ENCODE measurements at regions not wholly inside any gene's neighbourhood (a gene's known extent, or its start where the extent isn't known, plus 50 kb on each side); places are given as distances from the start of the nearest gene placed in this dataset.

DNA sequence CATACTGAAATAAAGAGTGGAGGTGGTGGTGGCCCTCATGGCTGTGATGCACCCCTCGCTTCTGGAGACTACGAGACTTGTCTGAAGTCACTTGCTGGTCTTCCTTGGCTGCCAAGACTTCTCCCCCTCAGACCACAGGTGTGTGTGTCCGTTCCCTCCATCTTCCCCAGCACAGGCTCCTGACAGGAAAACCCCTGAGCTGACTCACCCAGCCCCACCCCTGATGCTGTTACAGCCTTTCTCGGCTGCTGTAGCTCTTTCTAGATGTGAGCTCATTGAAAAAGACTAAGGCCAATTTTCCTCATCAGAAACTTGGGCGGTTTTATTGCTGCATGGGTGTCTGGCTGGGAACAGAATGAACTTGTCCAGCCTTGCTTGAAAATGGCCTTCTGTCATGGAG lies 296.9 kb downstream of the TMEM114 start:
- Histone ChIP-seq H3K27ac (ENCODE audit: low read length) (no peak overlapping the region), H3K27me3 (replicated peaks; ENCODE audit: insufficient read depth, low read length) (no peaks in the 10 kb centered on the region), H3K79me2 (ENCODE audit: low read length) (no peaks in the 10 kb centered on the region), H3F3A (ENCODE audit: insufficient read depth, low read length) (no peaks in the 10 kb centered on the region), H3K9me3 (replicated peaks; ENCODE audit: insufficient read depth, low read length) (no peaks in the 10 kb centered on the region), H3K36me3 (replicated peaks; ENCODE audit: insufficient read depth, low read length) (no peaks in the 10 kb centered on the region), H2AFZ (ENCODE audit: low read length) (no peak overlapping the region), H3K9ac (ENCODE audit: low read length) (no peak overlapping the region), H3K4me1 (ENCODE audit: low read length) (no peaks in the 10 kb centered on the region), H3K9me2 (replicated peaks; ENCODE audit: insufficient read depth, low read length) (no peaks in the 10 kb centered on the region), H3K4me3 (ENCODE audit: low read length) (no peak overlapping the region), H3K4me2 (ENCODE audit: low read depth, low read length) (no peak overlapping the region), H4K20me1 (ENCODE audit: insufficient read depth, low read length) (no peaks in the 10 kb centered on the region)
- TF ChIP-seq EZH2 (optimal IDR thresholded peaks at IDR 0.05; ENCODE audit: low read depth, low read length) (no peak), EZH2phosphoT487 (IDR thresholded peaks at IDR 0.05; ENCODE audit: low read length) (no peak)
- TF ChIP-seq, protein P1, sequence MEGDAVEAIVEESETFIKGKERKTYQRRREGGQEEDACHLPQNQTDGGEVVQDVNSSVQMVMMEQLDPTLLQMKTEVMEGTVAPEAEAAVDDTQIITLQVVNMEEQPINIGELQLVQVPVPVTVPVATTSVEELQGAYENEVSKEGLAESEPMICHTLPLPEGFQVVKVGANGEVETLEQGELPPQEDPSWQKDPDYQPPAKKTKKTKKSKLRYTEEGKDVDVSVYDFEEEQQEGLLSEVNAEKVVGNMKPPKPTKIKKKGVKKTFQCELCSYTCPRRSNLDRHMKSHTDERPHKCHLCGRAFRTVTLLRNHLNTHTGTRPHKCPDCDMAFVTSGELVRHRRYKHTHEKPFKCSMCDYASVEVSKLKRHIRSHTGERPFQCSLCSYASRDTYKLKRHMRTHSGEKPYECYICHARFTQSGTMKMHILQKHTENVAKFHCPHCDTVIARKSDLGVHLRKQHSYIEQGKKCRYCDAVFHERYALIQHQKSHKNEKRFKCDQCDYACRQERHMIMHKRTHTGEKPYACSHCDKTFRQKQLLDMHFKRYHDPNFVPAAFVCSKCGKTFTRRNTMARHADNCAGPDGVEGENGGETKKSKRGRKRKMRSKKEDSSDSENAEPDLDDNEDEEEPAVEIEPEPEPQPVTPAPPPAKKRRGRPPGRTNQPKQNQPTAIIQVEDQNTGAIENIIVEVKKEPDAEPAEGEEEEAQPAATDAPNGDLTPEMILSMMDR (IDR thresholded peaks at IDR 0.05; ENCODE audit: low read length): no peak
- no peak for DNase-seq

DNA sequence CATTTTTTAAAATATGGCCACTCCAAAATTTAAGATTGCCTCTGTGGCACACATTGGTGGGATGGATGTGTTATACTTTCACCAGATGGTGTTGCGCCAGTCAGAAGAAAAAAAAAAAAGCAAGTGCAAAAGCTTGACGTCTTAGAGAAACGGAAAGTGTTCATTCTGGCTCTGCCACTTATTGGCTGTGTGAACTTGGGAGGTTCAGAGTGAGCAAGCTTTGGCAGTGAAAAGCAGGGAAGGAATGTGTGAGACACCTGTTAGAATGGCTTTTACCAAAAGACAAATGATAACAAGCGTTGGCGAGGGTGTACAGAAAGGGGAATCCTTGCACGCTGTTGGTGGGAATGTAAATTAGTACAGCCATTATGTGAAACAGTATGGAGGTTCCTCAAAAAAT lies 298.0 kb downstream of the TMEM114 start:
- no peaks in the 10 kb centered on the region for H3K79me2 ChIP-seq (ENCODE audit: low read length)
- no peaks in the 10 kb centered on the region for H3K9me2 ChIP-seq (replicated peaks; ENCODE audit: insufficient read depth, low read length)
- H4K20me1 ChIP-seq (ENCODE audit: insufficient read depth, low read length): no peaks in the 10 kb centered on the region
- H2AFZ ChIP-seq (ENCODE audit: low read length): no peak overlapping the region
- H3K36me3 ChIP-seq (replicated peaks; ENCODE audit: insufficient read depth, low read length): no peaks in the 10 kb centered on the region
- no peaks in the 10 kb centered on the region for H3K27me3 ChIP-seq (replicated peaks; ENCODE audit: insufficient read depth, low read length)
- H3K27ac ChIP-seq (ENCODE audit: low read length): no peak overlapping the region
- no peak overlapping the region for H3K4me3 ChIP-seq (ENCODE audit: low read length)
- no peak overlapping the region for H3K4me2 ChIP-seq (ENCODE audit: low read depth, low read length)
- H3K4me1 ChIP-seq (ENCODE audit: low read length): no peaks in the 10 kb centered on the region
- H3K9me3 ChIP-seq (replicated peaks; ENCODE audit: insufficient read depth, low read length): no peaks in the 10 kb centered on the region
- no peak for DNase-seq
- TF ChIP-seq, protein P1 (IDR thresholded peaks at IDR 0.05; ENCODE audit: low read length): no peak
- TF ChIP-seq EZH2phosphoT487 (IDR thresholded peaks at IDR 0.05; ENCODE audit: low read length) (no peak), EZH2 (optimal IDR thresholded peaks at IDR 0.05; ENCODE audit: low read depth, low read length) (no peak)
- no peaks in the 10 kb centered on the region for H3F3A ChIP-seq (ENCODE audit: insufficient read depth, low read length)
- no peak overlapping the region for H3K9ac ChIP-seq (ENCODE audit: low read length)

DNA sequence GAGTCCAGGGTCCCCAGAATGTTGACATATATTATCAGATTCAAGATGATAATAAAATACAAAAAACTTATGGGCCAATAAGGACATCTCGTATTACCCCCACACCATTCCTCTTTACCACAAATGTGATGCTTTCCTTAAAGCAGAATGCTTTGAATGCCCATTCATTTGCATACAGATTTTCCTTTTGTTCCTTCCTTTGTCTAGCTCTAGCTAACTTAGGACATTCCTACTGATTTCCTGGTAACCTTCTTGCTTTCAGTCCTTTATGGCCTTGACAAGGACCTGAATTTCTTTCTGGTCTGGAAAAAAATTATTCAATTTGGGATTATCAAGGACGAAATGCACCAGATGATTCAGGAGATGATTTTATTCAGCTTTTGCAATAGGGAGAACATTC lies 304.0 kb downstream of the TMEM114 start:
- TF ChIP-seq EZH2phosphoT487 (IDR thresholded peaks at IDR 0.05; ENCODE audit: low read length) (no peak), EZH2 (optimal IDR thresholded peaks at IDR 0.05; ENCODE audit: low read depth, low read length) (no peak)
- TF ChIP-seq, protein P1 (IDR thresholded peaks at IDR 0.05; ENCODE audit: low read length): no peak
- Histone ChIP-seq H3K4me3 (ENCODE audit: low read length) (no peak overlapping the region), H2AFZ (ENCODE audit: low read length) (no peak overlapping the region), H3K4me1 (ENCODE audit: low read length) (no peaks in the 10 kb centered on the region), H3K27ac (ENCODE audit: low read length) (no peak overlapping the region), H3K9me2 (replicated peaks; ENCODE audit: insufficient read depth, low read length) (no peaks in the 10 kb centered on the region), H3K79me2 (ENCODE audit: low read length) (no peaks in the 10 kb centered on the region), H3K4me2 (ENCODE audit: low read depth, low read length) (no peak overlapping the region), H3K27me3 (replicated peaks; ENCODE audit: insufficient read depth, low read length) (no peaks in the 10 kb centered on the region), H3K36me3 (replicated peaks; ENCODE audit: insufficient read depth, low read length) (no peaks in the 10 kb centered on the region), H3K9me3 (replicated peaks; ENCODE audit: insufficient read depth, low read length) (no peaks in the 10 kb centered on the region), H3F3A (ENCODE audit: insufficient read depth, low read length) (no peaks in the 10 kb centered on the region), H3K9ac (ENCODE audit: low read length) (no peak overlapping the region), H4K20me1 (ENCODE audit: insufficient read depth, low read length) (no peaks in the 10 kb centered on the region)
- DNase-seq: no peak

All from MM.1S (cell line).